ENCODE measurements at regions not wholly inside any gene's neighbourhood (a gene's known extent, or its start where the extent isn't known, plus 50 kb on each side); places are given as distances from the start of the nearest gene placed in this dataset.

GRCh38 chr13:21909331-21909730, 238.5 kb downstream of the FGF9 start:
- no peak for FAIRE-seq
- CTCF ChIA-PET (ENCODE audit: partially characterized antibody) = interaction anchor here (0.6 to 1.2 kb wide), 4 partner anchors 11 to 389 kb away, joined by 3 to 5 read pairs (median 3); no protein-coding TSS in a partner anchor
- no peaks in the 10 kb centered on the region for H4K20me1 ChIP-seq (replicated peaks in 1 of 2; ENCODE audit: control insufficient read depth in 1 of 2, insufficient read depth in 2 of 2, low read length in 2 of 2)

More at GRCh38 chr13:21909331-21909730, 238.5 kb downstream of the FGF9 start:
- Histone ChIP-seq H2AK5ac (ENCODE audit: low read depth, low read length) (no peak overlapping the region), H3K23me2 (ENCODE audit: low read depth, low read length) (no peaks in the 10 kb centered on the region; the same call in 1 of the 2 replicates), H2BK5ac (ENCODE audit: low read depth, low read length) (no peak overlapping the region), H4K5ac (ENCODE audit: insufficient read length, low read depth, low read length) (no peak overlapping the region), H2BK12ac (ENCODE audit: low read depth, low read length) (no peak overlapping the region), H2AFZ (ENCODE audit: low read length) (no peak overlapping the region), H4K91ac (replicated peaks; ENCODE audit: insufficient read length, low read length) (no peak overlapping the region), H3K36me3 (ENCODE audit: control insufficient read depth in 2 of 4, insufficient read depth in 4 of 4, low read length in 3 of 4) (no peaks in the 10 kb centered on the region), H3K4me2 (ENCODE audit: insufficient read depth in 1 of 2, low read depth in 2 of 2, low read length in 2 of 2) (no peak overlapping the region), H3K18ac (ENCODE audit: extremely low read depth, low read length) (no peak overlapping the region), H3K27me3 (replicated peaks in 1 of 4; ENCODE audit: control insufficient read depth in 3 of 4, extremely low read depth in 1 of 4, insufficient read depth in 3 of 4, low read length in 3 of 4) (no peaks in the 10 kb centered on the region), H4K8ac (ENCODE audit: extremely low read depth, insufficient read depth, low read length) (no peak overlapping the region), H2BK120ac (replicated peaks; ENCODE audit: low read depth, low read length) (no peak overlapping the region), H2BK15ac (ENCODE audit: low read length) (no peak overlapping the region), H3K27ac (ENCODE audit: low read depth, low read length) (no peak overlapping the region), H3K4me1 (replicated peaks in 1 of 4; ENCODE audit: control insufficient read depth in 3 of 4, insufficient read depth in 4 of 4, low read length in 3 of 4) (peaks cover 0 to 10% (median 4%) of the 10 kb centered on the region in 4 experiments; a peak in 5 of 7 replicates), H2BK20ac (ENCODE audit: low read length) (no peak overlapping the region), H3K56ac (replicated peaks; ENCODE audit: insufficient read length, low read depth, low read length) (no peak overlapping the region), H3K4ac (replicated peaks; ENCODE audit: insufficient read length, low read depth, low read length) (no peak overlapping the region), H3K79me2 (ENCODE audit: control insufficient read depth in 1 of 2, insufficient read depth in 2 of 2, low read length in 2 of 2) (no peaks in the 10 kb centered on the region), H3K23ac (ENCODE audit: insufficient read length) (no peak overlapping the region), H3K79me1 (ENCODE audit: low read depth, low read length) (no peaks in the 10 kb centered on the region), H3K9me3 (ENCODE audit: insufficient read depth in 2 of 2, low read depth in 1 of 2, low read length in 1 of 2) (no peaks in the 10 kb centered on the region), H3K9ac (replicated peaks in 1 of 4; ENCODE audit: extremely low read depth in 1 of 4, low read depth in 3 of 4, low read length in 3 of 4) (no peak overlapping the region), H3K4me3 (ENCODE audit: extremely low read depth in 1 of 4, insufficient read depth in 2 of 4, low read depth in 3 of 4, low read length in 4 of 4) (no peak overlapping the region), H3K14ac (ENCODE audit: insufficient read length) (no peak overlapping the region)
- POLR2A ChIA-PET (ENCODE audit: partially characterized antibody) = no interaction called here
- no peak for TF ChIP-seq CREB1 (IDR thresholded peaks at IDR 0.05)
- 80% methylated on average over 7 of the region's 7 CpGs; no CpG with 5 or more reads in 1 of the 2 experiments for WGBS, 2 experiments (ENCODE audit: extremely low coverage in 1 of 2, insufficient coverage in 1 of 2, insufficient read length in 1 of 2, insufficient replicate concordance in 2 of 2, low coverage in 1 of 2, low lambda C conversion rate in 2 of 2, missing lambda C conversion rate in 1 of 2)
- DNase-seq (ENCODE audit: low read depth in 1 of 2, low spot score in 2 of 2) = no peak
